ENCODE measurements at regions not wholly inside any gene's neighbourhood (a gene's known extent, or its start where the extent isn't known, plus 50 kb on each side); places are given as distances from the start of the nearest gene placed in this dataset.

- Histone ChIP-seq H3K4me3 (ENCODE audit: low read depth in 2 of 2, low read length in 1 of 2) (no peak overlapping the region), H3K4me2 (no peak overlapping the region), H3K27ac (ENCODE audit: low read depth in 2 of 2, low read length in 1 of 2) (no peak overlapping the region), H3K9me2 (no peaks in the 10 kb centered on the region), H3F3A (replicated peaks; ENCODE audit: insufficient read depth) (no peaks in the 10 kb centered on the region), H2AFZ (ENCODE audit: low read depth) (no peak overlapping the region), H3K4me1 (ENCODE audit: control insufficient read depth in 1 of 2, insufficient read depth in 2 of 2, low read depth in 1 of 2, low read length in 1 of 2) (no peaks in the 10 kb centered on the region), H3K36me3 (replicated peaks in 1 of 2; ENCODE audit: control insufficient read depth in 1 of 2, insufficient read depth in 2 of 2, low read length in 1 of 2) (no peaks in the 10 kb centered on the region), H4K20me1 (ENCODE audit: insufficient read depth) (no peaks in the 10 kb centered on the region), H3K79me2 (ENCODE audit: insufficient read depth) (no peaks in the 10 kb centered on the region), H3K27me3 (ENCODE audit: insufficient read depth) (no peaks in the 10 kb centered on the region), H3K9me3 (no peaks in the 10 kb centered on the region), H3K9ac (no peak overlapping the region)
- no peak for TF ChIP-seq EP300 (IDR thresholded peaks at IDR 0.05; ENCODE audit: borderline replicate concordance in 1 of 2, low read depth in 1 of 2, low read length in 1 of 2)
- TF ChIP-seq MXI1 (IDR thresholded peaks at IDR 0.05; ENCODE audit: low read depth, low read length), result no peak
- no peak for TF ChIP-seq JUND (IDR thresholded peaks at IDR 0.05)
- no peak for TF ChIP-seq MEF2A (IDR thresholded peaks at IDR 0.05; ENCODE audit: borderline replicate concordance, low read depth)
- TF ChIP-seq RAD21 (IDR thresholded peaks at IDR 0.05; ENCODE audit: low read length), result no peak
- no peak for TF ChIP-seq GATA2 (CRISPR knock-in tag; IDR thresholded peaks at IDR 0.05)
- TF ChIP-seq FOXJ3 (CRISPR knock-in tag; IDR thresholded peaks at IDR 0.05), result no peak
- TF ChIP-seq RFX5 (IDR thresholded peaks at IDR 0.05; ENCODE audit: low read length), result no peak
- ChIA-PET CTCF (no interaction called here), POLR2A (no interaction called here)
- 36% methylated on average over 2 of the region's 2 CpGs for WGBS (ENCODE audit: low lambda C conversion rate)
- no peak for DNase-seq
Measured at GRCh38 chr4:155488691-155489090, 111.9 kb upstream of the MAP9 start.

GRCh38 chr4:155487210-155487609 lies 110.4 kb upstream of the MAP9 start:
- no peaks in the 10 kb centered on the region for H3K36me3 ChIP-seq (replicated peaks in 1 of 2; ENCODE audit: control insufficient read depth in 1 of 2, insufficient read depth in 2 of 2, low read length in 1 of 2)
- no peaks in the 10 kb centered on the region; the same call in 1 of the 2 replicates for H3K27me3 ChIP-seq (ENCODE audit: insufficient read depth)
- H3K27ac ChIP-seq (ENCODE audit: low read depth in 2 of 2, low read length in 1 of 2), result no peak overlapping the region
- no peak overlapping the region for H3K4me3 ChIP-seq (ENCODE audit: low read depth in 2 of 2, low read length in 1 of 2)
- DNase-seq, result no peak
- H3K4me1 ChIP-seq (ENCODE audit: control insufficient read depth in 1 of 2, insufficient read depth in 2 of 2, low read depth in 1 of 2, low read length in 1 of 2), result no peaks in the 10 kb centered on the region
- H4K20me1 ChIP-seq (ENCODE audit: insufficient read depth), result no peaks in the 10 kb centered on the region
- H3F3A ChIP-seq (replicated peaks; ENCODE audit: insufficient read depth), result no peaks in the 10 kb centered on the region
- CTCF ChIA-PET, result interaction anchor here (1.8 kb wide), 1 partner anchor 14 kb away, joined by 4 read pairs; no protein-coding TSS in a partner anchor
- TF ChIP-seq, protein P1, sequence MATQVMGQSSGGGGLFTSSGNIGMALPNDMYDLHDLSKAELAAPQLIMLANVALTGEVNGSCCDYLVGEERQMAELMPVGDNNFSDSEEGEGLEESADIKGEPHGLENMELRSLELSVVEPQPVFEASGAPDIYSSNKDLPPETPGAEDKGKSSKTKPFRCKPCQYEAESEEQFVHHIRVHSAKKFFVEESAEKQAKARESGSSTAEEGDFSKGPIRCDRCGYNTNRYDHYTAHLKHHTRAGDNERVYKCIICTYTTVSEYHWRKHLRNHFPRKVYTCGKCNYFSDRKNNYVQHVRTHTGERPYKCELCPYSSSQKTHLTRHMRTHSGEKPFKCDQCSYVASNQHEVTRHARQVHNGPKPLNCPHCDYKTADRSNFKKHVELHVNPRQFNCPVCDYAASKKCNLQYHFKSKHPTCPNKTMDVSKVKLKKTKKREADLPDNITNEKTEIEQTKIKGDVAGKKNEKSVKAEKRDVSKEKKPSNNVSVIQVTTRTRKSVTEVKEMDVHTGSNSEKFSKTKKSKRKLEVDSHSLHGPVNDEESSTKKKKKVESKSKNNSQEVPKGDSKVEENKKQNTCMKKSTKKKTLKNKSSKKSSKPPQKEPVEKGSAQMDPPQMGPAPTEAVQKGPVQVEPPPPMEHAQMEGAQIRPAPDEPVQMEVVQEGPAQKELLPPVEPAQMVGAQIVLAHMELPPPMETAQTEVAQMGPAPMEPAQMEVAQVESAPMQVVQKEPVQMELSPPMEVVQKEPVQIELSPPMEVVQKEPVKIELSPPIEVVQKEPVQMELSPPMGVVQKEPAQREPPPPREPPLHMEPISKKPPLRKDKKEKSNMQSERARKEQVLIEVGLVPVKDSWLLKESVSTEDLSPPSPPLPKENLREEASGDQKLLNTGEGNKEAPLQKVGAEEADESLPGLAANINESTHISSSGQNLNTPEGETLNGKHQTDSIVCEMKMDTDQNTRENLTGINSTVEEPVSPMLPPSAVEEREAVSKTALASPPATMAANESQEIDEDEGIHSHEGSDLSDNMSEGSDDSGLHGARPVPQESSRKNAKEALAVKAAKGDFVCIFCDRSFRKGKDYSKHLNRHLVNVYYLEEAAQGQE (IDR thresholded peaks at IDR 0.05; ENCODE audit: low read depth, low read length), result no peak
- TF ChIP-seq CHD2 (IDR thresholded peaks at IDR 0.05; ENCODE audit: low read length, partially characterized antibody) (no peak), FOXJ3 (CRISPR knock-in tag; IDR thresholded peaks at IDR 0.05) (no peak), EZH2phosphoT487 (IDR thresholded peaks at IDR 0.05; ENCODE audit: borderline replicate concordance, low read depth) (no peak), RFX5 (IDR thresholded peaks at IDR 0.05; ENCODE audit: low read length) (no peak)
- TF ChIP-seq, protein P2, sequence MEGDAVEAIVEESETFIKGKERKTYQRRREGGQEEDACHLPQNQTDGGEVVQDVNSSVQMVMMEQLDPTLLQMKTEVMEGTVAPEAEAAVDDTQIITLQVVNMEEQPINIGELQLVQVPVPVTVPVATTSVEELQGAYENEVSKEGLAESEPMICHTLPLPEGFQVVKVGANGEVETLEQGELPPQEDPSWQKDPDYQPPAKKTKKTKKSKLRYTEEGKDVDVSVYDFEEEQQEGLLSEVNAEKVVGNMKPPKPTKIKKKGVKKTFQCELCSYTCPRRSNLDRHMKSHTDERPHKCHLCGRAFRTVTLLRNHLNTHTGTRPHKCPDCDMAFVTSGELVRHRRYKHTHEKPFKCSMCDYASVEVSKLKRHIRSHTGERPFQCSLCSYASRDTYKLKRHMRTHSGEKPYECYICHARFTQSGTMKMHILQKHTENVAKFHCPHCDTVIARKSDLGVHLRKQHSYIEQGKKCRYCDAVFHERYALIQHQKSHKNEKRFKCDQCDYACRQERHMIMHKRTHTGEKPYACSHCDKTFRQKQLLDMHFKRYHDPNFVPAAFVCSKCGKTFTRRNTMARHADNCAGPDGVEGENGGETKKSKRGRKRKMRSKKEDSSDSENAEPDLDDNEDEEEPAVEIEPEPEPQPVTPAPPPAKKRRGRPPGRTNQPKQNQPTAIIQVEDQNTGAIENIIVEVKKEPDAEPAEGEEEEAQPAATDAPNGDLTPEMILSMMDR (IDR thresholded peaks at IDR 0.05), result no peak
- no peaks in the 10 kb centered on the region for H3K9me2 ChIP-seq
- H3K79me2 ChIP-seq (ENCODE audit: insufficient read depth), result no peaks in the 10 kb centered on the region
- no peak overlapping the region for H3K4me2 ChIP-seq
- POLR2A ChIA-PET, result no interaction called here
- no peak overlapping the region for H3K9ac ChIP-seq
- H2AFZ ChIP-seq (ENCODE audit: low read depth), result no peak overlapping the region
- no peaks in the 10 kb centered on the region for H3K9me3 ChIP-seq
